Loucy (cell line): ENCODE measurements at regions not wholly inside any gene's neighbourhood (a gene's known extent, or its start where the extent isn't known, plus 50 kb on each side); places are given as distances from the start of the nearest gene placed in this dataset.

Source experiments
- CTCF ChIP-seq: fragments of 200-600 bp; sonication (generic); conservative IDR thresholded peaks from 2 replicates; pipeline ENCODE4 v1.5.1; 2014; ENCODE audit warnings: mild to moderate bottlenecking, antibody characterized with exemption, low read length
- EZH2phosphoT487 ChIP-seq: fragments of 200-600 bp; IDR thresholded peaks from 2 replicates; pipeline ENCODE4 v1.6.1; 2018; ENCODE audit warnings: antibody characterized with exemption, mild to moderate bottlenecking, moderate library complexity, borderline replicate concordance

- TF ChIP-seq CTCF (no peak), EZH2phosphoT487 (no peak)
These were observed 177.2 kb upstream of the TLE3 start for GRCh38 chr15:70274908-70275307.
